ENCODE measurements at regions not wholly inside any gene's neighbourhood (a gene's known extent, or its start where the extent isn't known, plus 50 kb on each side); places are given as distances from the start of the nearest gene placed in this dataset.

DNA sequence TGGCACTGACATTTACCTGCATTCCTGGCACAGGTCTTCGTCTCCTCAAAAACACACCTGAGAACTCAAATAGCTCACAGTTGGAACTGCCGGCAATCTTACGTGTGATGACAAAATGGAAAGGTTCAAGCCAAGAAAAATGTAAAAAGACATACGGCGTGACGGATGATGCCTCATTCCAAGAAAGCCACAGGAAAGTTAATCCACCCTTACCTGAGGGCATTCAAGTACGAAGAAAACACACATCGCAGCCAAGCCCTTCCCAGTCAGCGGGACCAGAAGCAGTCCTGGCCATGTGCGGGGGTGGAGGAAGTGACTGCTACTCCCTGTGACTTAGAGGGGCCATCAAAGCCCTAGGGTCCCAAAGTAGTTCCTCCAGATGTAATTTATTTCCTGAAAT lies 986.3 kb upstream of the CELF4 start:
- H3K4me1 ChIP-seq = no peaks in the 10 kb centered on the region
- intact Hi-C loops (cut with DNase I; ENCODE audit: low total_unique reads) = no loop called here
- H3K36me3 ChIP-seq (ENCODE audit: low read depth, missing control alignments) = no peaks in the 10 kb centered on the region
- no peak for DNase-seq
- no peak overlapping the region for H3K4me3 ChIP-seq
- WGBS, 2 donors = 86 to 93% methylated on average over 10 of the region's 10 CpGs
- no peaks in the 10 kb centered on the region for H3K9me3 ChIP-seq
- no peak overlapping the region for H3K27ac ChIP-seq
- no peaks in the 10 kb centered on the region for H3K27me3 ChIP-seq
- TF ChIP-seq POLR2A (IDR thresholded peaks at IDR 0.05) = no peak
- TF ChIP-seq, protein P1, sequence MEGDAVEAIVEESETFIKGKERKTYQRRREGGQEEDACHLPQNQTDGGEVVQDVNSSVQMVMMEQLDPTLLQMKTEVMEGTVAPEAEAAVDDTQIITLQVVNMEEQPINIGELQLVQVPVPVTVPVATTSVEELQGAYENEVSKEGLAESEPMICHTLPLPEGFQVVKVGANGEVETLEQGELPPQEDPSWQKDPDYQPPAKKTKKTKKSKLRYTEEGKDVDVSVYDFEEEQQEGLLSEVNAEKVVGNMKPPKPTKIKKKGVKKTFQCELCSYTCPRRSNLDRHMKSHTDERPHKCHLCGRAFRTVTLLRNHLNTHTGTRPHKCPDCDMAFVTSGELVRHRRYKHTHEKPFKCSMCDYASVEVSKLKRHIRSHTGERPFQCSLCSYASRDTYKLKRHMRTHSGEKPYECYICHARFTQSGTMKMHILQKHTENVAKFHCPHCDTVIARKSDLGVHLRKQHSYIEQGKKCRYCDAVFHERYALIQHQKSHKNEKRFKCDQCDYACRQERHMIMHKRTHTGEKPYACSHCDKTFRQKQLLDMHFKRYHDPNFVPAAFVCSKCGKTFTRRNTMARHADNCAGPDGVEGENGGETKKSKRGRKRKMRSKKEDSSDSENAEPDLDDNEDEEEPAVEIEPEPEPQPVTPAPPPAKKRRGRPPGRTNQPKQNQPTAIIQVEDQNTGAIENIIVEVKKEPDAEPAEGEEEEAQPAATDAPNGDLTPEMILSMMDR (IDR thresholded peaks at IDR 0.05) = no peak

DNA sequence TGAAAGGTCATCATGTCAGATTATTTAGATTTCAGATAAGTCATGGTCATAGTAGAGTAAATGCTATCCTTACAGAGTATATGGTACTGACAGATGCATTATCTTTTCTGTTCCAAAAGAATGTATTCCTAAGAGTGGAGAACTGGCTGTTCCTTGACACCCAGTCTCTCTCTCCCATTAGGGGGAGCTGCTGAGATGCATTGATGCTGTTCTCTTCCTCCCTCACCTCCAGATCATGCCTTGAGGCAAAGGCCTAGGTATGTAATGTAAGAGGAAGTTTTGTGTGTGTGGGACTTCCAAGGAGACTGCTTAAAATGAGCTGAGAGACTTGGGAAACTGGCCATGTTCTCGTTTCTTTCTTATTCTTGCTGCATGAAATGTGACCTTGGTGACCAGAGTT lies 979.5 kb upstream of the CELF4 start:
- H3K4me3 ChIP-seq = no peak overlapping the region
- intact Hi-C loops (cut with DNase I; ENCODE audit: low total_unique reads) = no loop called here
- H3K27ac ChIP-seq = no peak overlapping the region
- H3K9me3 ChIP-seq = no peaks in the 10 kb centered on the region
- TF ChIP-seq, protein P1 (IDR thresholded peaks at IDR 0.05) = peak in 1 of 3 experiments; percentile 22
- no peak for TF ChIP-seq POLR2A (IDR thresholded peaks at IDR 0.05)
- H3K27me3 ChIP-seq = no peaks in the 10 kb centered on the region
- H3K4me1 ChIP-seq = no peaks in the 10 kb centered on the region
- 56 to 86% methylated on average over 1 of the region's 1 CpG for WGBS, 2 donors
- peak; percentile 55 for DNase-seq
- H3K36me3 ChIP-seq (ENCODE audit: low read depth, missing control alignments) = no peaks in the 10 kb centered on the region

GRCh38 chr18:38539856-38540255 lies 974.3 kb upstream of the CELF4 start:
- TF ChIP-seq POLR2A (IDR thresholded peaks at IDR 0.05) = no peak
- TF ChIP-seq, protein P1 (IDR thresholded peaks at IDR 0.05) = no peak
- DNase-seq = no peak

DNA sequence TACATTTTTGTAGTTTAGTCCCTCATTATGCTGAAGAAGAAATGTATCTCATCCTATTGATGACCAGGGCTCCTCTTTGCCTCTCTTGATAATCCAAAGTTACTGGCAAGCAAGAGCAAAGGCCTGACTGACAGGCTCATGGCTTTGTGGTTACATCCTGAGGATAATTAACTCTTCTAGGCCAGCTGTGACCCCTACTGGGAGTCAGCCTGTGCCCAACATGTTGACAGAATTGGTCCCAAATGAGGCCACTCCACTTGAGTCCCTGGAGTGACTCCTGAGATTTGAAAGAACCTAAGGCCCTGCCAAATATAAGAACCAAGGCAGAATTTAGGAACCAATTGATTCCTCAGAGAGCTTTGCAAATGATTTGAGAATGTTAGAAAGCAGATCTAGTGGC lies 973.8 kb upstream of the CELF4 start:
- Histone ChIP-seq H3K9me3 (no peaks in the 10 kb centered on the region), H3K36me3 (ENCODE audit: low read depth, missing control alignments) (no peaks in the 10 kb centered on the region), H3K27me3 (no peaks in the 10 kb centered on the region), H3K4me3 (no peak overlapping the region), H3K27ac (no peak overlapping the region), H3K4me1 (no peaks in the 10 kb centered on the region)
- intact Hi-C loops (cut with DNase I; ENCODE audit: low total_unique reads) = no loop called here
- no peak for DNase-seq
- no peak for TF ChIP-seq POLR2A (IDR thresholded peaks at IDR 0.05)
- TF ChIP-seq, protein P1 (IDR thresholded peaks at IDR 0.05) = no peak

More at GRCh38 chr18:38539856-38540255, 974.3 kb upstream of the CELF4 start:
- Histone ChIP-seq H3K9me3 (no peaks in the 10 kb centered on the region), H3K36me3 (ENCODE audit: low read depth, missing control alignments) (no peaks in the 10 kb centered on the region), H3K4me3 (no peak overlapping the region), H3K27me3 (no peaks in the 10 kb centered on the region), H3K27ac (no peak overlapping the region), H3K4me1 (no peaks in the 10 kb centered on the region)
- intact Hi-C loops (cut with DNase I; ENCODE audit: low total_unique reads) = no loop called here

DNA sequence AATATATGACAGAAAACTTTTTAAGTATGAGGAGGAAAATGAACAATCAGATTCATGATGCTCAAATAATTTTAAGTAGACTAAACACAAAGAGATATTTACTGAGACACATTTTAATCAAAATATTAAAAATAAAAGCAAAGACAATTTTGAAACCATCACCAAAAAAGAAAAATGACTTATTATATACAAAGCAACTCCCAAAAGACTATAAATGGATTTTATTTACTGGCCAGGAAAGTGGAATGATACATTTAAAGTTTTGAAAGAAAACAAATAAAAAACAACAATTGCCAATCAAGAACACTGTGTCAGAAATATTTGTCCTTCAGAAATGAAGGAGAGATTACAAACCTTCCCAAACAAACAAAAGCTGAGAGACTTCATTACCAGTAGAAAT lies 968.5 kb upstream of the CELF4 start:
- H3K4me1 ChIP-seq = no peaks in the 10 kb centered on the region
- no peaks in the 10 kb centered on the region for H3K9me3 ChIP-seq
- no peaks in the 10 kb centered on the region for H3K36me3 ChIP-seq (ENCODE audit: low read depth, missing control alignments)
- H3K27me3 ChIP-seq = no peaks in the 10 kb centered on the region
- no peak overlapping the region for H3K27ac ChIP-seq
- TF ChIP-seq POLR2A (IDR thresholded peaks at IDR 0.05) = no peak
- TF ChIP-seq, protein P1 (IDR thresholded peaks at IDR 0.05) = no peak
- intact Hi-C loops (cut with DNase I; ENCODE audit: low total_unique reads) = no loop called here
- H3K4me3 ChIP-seq = no peak overlapping the region
- no peak for DNase-seq

All from testis (tissue), 2 donors.